K562 (cell line): ENCODE measurements at regions not wholly inside any gene's neighbourhood (a gene's known extent, or its start where the extent isn't known, plus 50 kb on each side); places are given as distances from the start of the nearest gene placed in this dataset.

Experiments used
- ATAC-seq: fragments of 200-7000 bp; cut with Tn5 transposase; 3 replicates; pipeline ENCODE4 v1.9.1; 2020; ENCODE audit warnings: moderate library complexity
- BruUV-seq: library from RNA; stranded (reverse); fragments of 400-500 nt; replicated peaks from 2 replicates; lab custom pipeline; 2021; lab: Mats Ljungman, UMichigan
- CTCF ChIA-PET: fragments of 300-600 bp; formaldehyde crosslinking; extraction: SDS; loops from one replicate; lab custom pipeline; 2021; ENCODE audit warnings: low intra/inter-chr PET ratio; lab: Yijun Ruan, JAX
- POLR2A ChIA-PET: fragments of 300-600, 350-650 bp; sonication (Branson Sonifier 250); formaldehyde crosslinking; extraction: SDS; loops from one replicate; lab custom pipeline; 2021; ENCODE audit warnings: antibody characterized with exemption, inconsistent platforms; lab: Yijun Ruan, JAX
- DNase-seq, 4 experiments: peaks; one replicate each; pipeline versions ENCODE4 v3.0.0 to v3.0.0-alpha.2; 2011 to 2018; ENCODE audit warnings: low spot score in 3 of 4, mixed read lengths in 3 of 4; ENCODE audit errors: extremely low read depth in 1 of 4
- FAIRE-seq: peaks from 2 replicates; lab custom pipeline; 2011; peaks lifted over from hg19 to GRCh38; lab: Jason Lieb, UNC
- H2AFZ ChIP-seq: 2 replicates; pipeline ENCODE4 v1.6.0; 2011; ENCODE audit warnings: low read depth, low read length, control low read depth, inconsistent platforms
- H3K27ac ChIP-seq: fragments of 200-600 bp; 3 replicates; pipeline ENCODE4 v1.8.0; 2011; ENCODE audit warnings: low read depth, mild to moderate bottlenecking, control low read depth, inconsistent platforms, low read length, moderate library complexity, mixed read lengths; ENCODE audit errors: extremely low read depth
- H3K27me3 ChIP-seq, 2 experiments: fragments of 300-600 bp in 1 of 2; 2 replicates in 1 of 2; 3 replicates in 1 of 2; pipeline versions ENCODE4 v1.6.0 to v1.8.0; 2011; ENCODE audit warnings: inconsistent platforms in 2 of 2, low read length in 2 of 2, mild to moderate bottlenecking in 1 of 2, mixed read lengths in 1 of 2, moderate library complexity in 1 of 2; ENCODE audit not compliant: control insufficient read depth in 2 of 2, insufficient read depth in 2 of 2
- H3K36me3 ChIP-seq: fragments of 300-600 bp; 3 replicates; pipeline ENCODE4 v1.8.0; 2011; ENCODE audit warnings: mild to moderate bottlenecking, low read length, inconsistent platforms; ENCODE audit not compliant: control insufficient read depth, insufficient read depth
- H3K4me1 ChIP-seq, 2 experiments: fragments of 200-600 bp in 1 of 2; replicated peaks in 1 of 2; 2 replicates in 1 of 2; 3 replicates in 1 of 2; pipeline versions ENCODE4 v1.5.1 to v1.8.0; 2011; ENCODE audit warnings: inconsistent platforms in 2 of 2, low read length in 2 of 2, mild to moderate bottlenecking in 1 of 2, mixed read lengths in 1 of 2, moderate library complexity in 1 of 2; ENCODE audit not compliant: control insufficient read depth in 2 of 2, insufficient read depth in 2 of 2
- H3K4me2 ChIP-seq: 2 replicates; pipeline ENCODE4 v1.6.1; 2011; ENCODE audit warnings: low read length, control low read depth, inconsistent platforms, mixed read lengths; ENCODE audit not compliant: insufficient read depth
- H3K4me3 ChIP-seq: fragments of 200-600 bp; sonication (generic), shearing (Covaris generic); 2 replicates; pipeline ENCODE4 v1.5.1; 2016; ENCODE audit warnings: control low read depth, inconsistent platforms
- H3K79me2 ChIP-seq: fragments of 200-600 bp; 3 replicates; pipeline ENCODE4 v1.8.0; 2011; ENCODE audit warnings: low read length, inconsistent platforms; ENCODE audit not compliant: control insufficient read depth, insufficient read depth
- H3K9ac ChIP-seq, 2 experiments: 2 replicates each; pipeline versions ENCODE4 v1.6.0 to v1.6.1; 2011; ENCODE audit warnings: low read depth in 2 of 2, low read length in 2 of 2, control low read depth in 1 of 2, inconsistent platforms in 1 of 2, mild to moderate bottlenecking in 1 of 2, mixed read lengths in 1 of 2; ENCODE audit not compliant: insufficient read depth in 1 of 2
- H3K9me1 ChIP-seq: one replicate; pipeline ENCODE4 v1.6.0; 2011; ENCODE audit warnings: inconsistent platforms, mild to moderate bottlenecking, low read length, moderate library complexity; ENCODE audit not compliant: control insufficient read depth, insufficient read depth
- H3K9me3 ChIP-seq: replicated peaks from 2 replicates; pipeline ENCODE4 v1.5.1; 2011; ENCODE audit warnings: low read depth, low read length, inconsistent platforms; ENCODE audit not compliant: control insufficient read depth, insufficient read depth
- H4K20me1 ChIP-seq: replicated peaks from 2 replicates; pipeline ENCODE4 v1.6.1; 2011; ENCODE audit warnings: low read length, inconsistent platforms, mixed read lengths; ENCODE audit not compliant: control insufficient read depth, insufficient read depth
- ARID3A ChIP-seq: IDR thresholded peaks from 2 replicates; pipeline ENCODE4 v1.6.1; 2012; ENCODE audit warnings: low read depth, low read length, improper control_type of control experiment, borderline replicate concordance
- CREB3 ChIP-seq: fragments of 450-650 bp; conservative IDR thresholded peaks from 2 replicates; pipeline ENCODE4 v1.6.1; 2016; ENCODE audit warnings: missing genetic modification characterization, low read depth, mild to moderate bottlenecking, missing compliant biosample characterization, moderate library complexity
- DIDO1 ChIP-seq: fragments of 450-650 bp; IDR thresholded peaks from 2 replicates; pipeline ENCODE4 v1.6.1; 2016; ENCODE audit warnings: low read depth, missing biosample characterization, missing genetic modification characterization
- FOXM1 ChIP-seq, 2 experiments: fragments of 450-650 bp in 1 of 2; sonication (generic) in 1 of 2; formaldehyde crosslinking in 1 of 2; IDR thresholded peaks; 2 replicates each; pipeline versions ENCODE4 v1.6.1 to v1.9.0; 2017 to 2022; ENCODE audit warnings: low read depth in 2 of 2, mild to moderate bottlenecking in 2 of 2, missing genetic modification reagents in 1 of 2, moderate library complexity in 1 of 2
- HDGF ChIP-seq: fragments of 450-650 bp; IDR thresholded peaks from 2 replicates; pipeline ENCODE4 v1.6.1; 2016
- KHSRP ChIP-seq: fragments of 450-650 bp; IDR thresholded peaks from 2 replicates; pipeline ENCODE4 v1.6.1; 2017
- PTTG1 ChIP-seq: fragments of 450-650 bp; IDR thresholded peaks from 2 replicates; pipeline ENCODE4 v1.6.1; 2016; ENCODE audit warnings: low read depth, mild to moderate bottlenecking, missing genetic modification characterization, missing compliant biosample characterization
- RNF2 ChIP-seq: sonication (generic); IDR thresholded peaks from 2 replicates; pipeline ENCODE4 v1.6.1; 2016
- SRSF3 ChIP-seq: fragments of 200-400 bp; formaldehyde crosslinking; IDR thresholded peaks from 2 replicates; pipeline ENCODE4 v1.6.1; 2016; ENCODE audit warnings: mild to moderate bottlenecking, low read length, moderate library complexity; ENCODE audit not compliant: insufficient read depth
- TARDBP ChIP-seq: fragments of 450-650 bp; IDR thresholded peaks from 2 replicates; pipeline ENCODE4 v1.6.1; 2016
- ZFP30 ChIP-seq: fragments of 250-450 bp; sonication (Bioruptor Pico); IDR thresholded peaks from 2 replicates; pipeline ENCODE4 v1.8.0; 2022; ENCODE audit warnings: moderate library complexity, mild to moderate bottlenecking, inconsistent platforms, borderline replicate concordance
- ZFP36 ChIP-seq: fragments of 150-350 bp; IDR thresholded peaks from 2 replicates; pipeline ENCODE4 v1.6.1; 2018; ENCODE audit warnings: low read length, low read depth; ENCODE audit not compliant: partially characterized antibody
- ZNF134 ChIP-seq: fragments of 250-450 bp; sonication (Bioruptor Pico); conservative IDR thresholded peaks from 2 replicates; pipeline ENCODE4 v1.4.0; 2020
- WGBS: fragments of 100-300 bp; shearing (Covaris generic); methylation state at CpG from one replicate; pipeline ENCODE4 v1.1.6; 2016; ENCODE audit warnings: low coverage, mixed read lengths; ENCODE audit not compliant: insufficient coverage; ENCODE audit errors: missing lambda C conversion rate; 5-methylcytosine and 5-hydroxymethylcytosine counted together
- in situ Hi-C: fragments of 300-500 bp; cut with MboI; formaldehyde crosslinking; loops from 4 replicates; pipeline ENCODE4 v1.15.0; 2018; ENCODE audit warnings: inconsistent platforms, mixed read lengths
- intact Hi-C: fragments of 100-400 bp; cut with micrococcal nuclease; formaldehyde crosslinking; loops from 2 replicates; pipeline ENCODE4 v1.14.2; 2022
- TF ChIP-seq, protein P1 (sequence below): fragments of 450-650 bp; IDR thresholded peaks from 2 replicates; pipeline ENCODE4 v1.6.1; 2016; ENCODE audit warnings: mild to moderate bottlenecking
- TF ChIP-seq, protein P2 (sequence below): sonication (generic); formaldehyde crosslinking; IDR thresholded peaks from 2 replicates; pipeline ENCODE4 v1.8.0; 2022; ENCODE audit warnings: mild to moderate bottlenecking, missing genetic modification reagents

- 0% methylated on average over 4 of the region's 4 CpGs for WGBS
- no peaks in the 10 kb centered on the region for H3K9me1 ChIP-seq
- no peaks in the 10 kb centered on the region for H3K79me2 ChIP-seq
- H3K27ac ChIP-seq = no peak overlapping the region
- H3K36me3 ChIP-seq = no peaks in the 10 kb centered on the region
- FAIRE-seq (no peak), ATAC-seq (no peak), DNase-seq (no peak)
- H3K9me3 ChIP-seq = no peaks in the 10 kb centered on the region
- H3K4me1 ChIP-seq = no peaks in the 10 kb centered on the region
- no peak overlapping the region for H2AFZ ChIP-seq
- H3K27me3 ChIP-seq = no peaks in the 10 kb centered on the region
- no peaks in the 10 kb centered on the region for H4K20me1 ChIP-seq
- BruUV-seq = no TSS peak
- H3K9ac ChIP-seq = no peak overlapping the region
- POLR2A ChIA-PET = no interaction called here
- no peak overlapping the region for H3K4me3 ChIP-seq
- in situ Hi-C loops = no loop called here
- H3K4me2 ChIP-seq = no peak overlapping the region
- CTCF ChIA-PET = no interaction called here
- intact Hi-C loops = no loop called here
- no peak for TF ChIP-seq FOXM1 (IDR thresholded peaks at IDR 0.05; ENCODE audit: low read depth)
- TF ChIP-seq FOXM1 (CRISPR knock-in tag; IDR thresholded peaks at IDR 0.05; ENCODE audit: low read depth) = no peak
- TF ChIP-seq ARID3A = no peak
- no peak for TF ChIP-seq RNF2
- no peak for TF ChIP-seq SRSF3
- TF ChIP-seq DIDO1 (tag) = no peak
- TF ChIP-seq KHSRP = no peak
- TF ChIP-seq, protein P1, sequence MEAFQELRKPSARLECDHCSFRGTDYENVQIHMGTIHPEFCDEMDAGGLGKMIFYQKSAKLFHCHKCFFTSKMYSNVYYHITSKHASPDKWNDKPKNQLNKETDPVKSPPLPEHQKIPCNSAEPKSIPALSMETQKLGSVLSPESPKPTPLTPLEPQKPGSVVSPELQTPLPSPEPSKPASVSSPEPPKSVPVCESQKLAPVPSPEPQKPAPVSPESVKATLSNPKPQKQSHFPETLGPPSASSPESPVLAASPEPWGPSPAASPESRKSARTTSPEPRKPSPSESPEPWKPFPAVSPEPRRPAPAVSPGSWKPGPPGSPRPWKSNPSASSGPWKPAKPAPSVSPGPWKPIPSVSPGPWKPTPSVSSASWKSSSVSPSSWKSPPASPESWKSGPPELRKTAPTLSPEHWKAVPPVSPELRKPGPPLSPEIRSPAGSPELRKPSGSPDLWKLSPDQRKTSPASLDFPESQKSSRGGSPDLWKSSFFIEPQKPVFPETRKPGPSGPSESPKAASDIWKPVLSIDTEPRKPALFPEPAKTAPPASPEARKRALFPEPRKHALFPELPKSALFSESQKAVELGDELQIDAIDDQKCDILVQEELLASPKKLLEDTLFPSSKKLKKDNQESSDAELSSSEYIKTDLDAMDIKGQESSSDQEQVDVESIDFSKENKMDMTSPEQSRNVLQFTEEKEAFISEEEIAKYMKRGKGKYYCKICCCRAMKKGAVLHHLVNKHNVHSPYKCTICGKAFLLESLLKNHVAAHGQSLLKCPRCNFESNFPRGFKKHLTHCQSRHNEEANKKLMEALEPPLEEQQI = no peak
- no peak for TF ChIP-seq ZNF134 (CRISPR knock-in tag)
- TF ChIP-seq TARDBP = no peak
- TF ChIP-seq HDGF = no peak
- TF ChIP-seq CREB3 (tag) = no peak
- TF ChIP-seq ZFP36 = no peak
- TF ChIP-seq PTTG1 (tag) = no peak
- TF ChIP-seq ZFP30 (CRISPR knock-in tag) = no peak
- TF ChIP-seq, protein P2, sequence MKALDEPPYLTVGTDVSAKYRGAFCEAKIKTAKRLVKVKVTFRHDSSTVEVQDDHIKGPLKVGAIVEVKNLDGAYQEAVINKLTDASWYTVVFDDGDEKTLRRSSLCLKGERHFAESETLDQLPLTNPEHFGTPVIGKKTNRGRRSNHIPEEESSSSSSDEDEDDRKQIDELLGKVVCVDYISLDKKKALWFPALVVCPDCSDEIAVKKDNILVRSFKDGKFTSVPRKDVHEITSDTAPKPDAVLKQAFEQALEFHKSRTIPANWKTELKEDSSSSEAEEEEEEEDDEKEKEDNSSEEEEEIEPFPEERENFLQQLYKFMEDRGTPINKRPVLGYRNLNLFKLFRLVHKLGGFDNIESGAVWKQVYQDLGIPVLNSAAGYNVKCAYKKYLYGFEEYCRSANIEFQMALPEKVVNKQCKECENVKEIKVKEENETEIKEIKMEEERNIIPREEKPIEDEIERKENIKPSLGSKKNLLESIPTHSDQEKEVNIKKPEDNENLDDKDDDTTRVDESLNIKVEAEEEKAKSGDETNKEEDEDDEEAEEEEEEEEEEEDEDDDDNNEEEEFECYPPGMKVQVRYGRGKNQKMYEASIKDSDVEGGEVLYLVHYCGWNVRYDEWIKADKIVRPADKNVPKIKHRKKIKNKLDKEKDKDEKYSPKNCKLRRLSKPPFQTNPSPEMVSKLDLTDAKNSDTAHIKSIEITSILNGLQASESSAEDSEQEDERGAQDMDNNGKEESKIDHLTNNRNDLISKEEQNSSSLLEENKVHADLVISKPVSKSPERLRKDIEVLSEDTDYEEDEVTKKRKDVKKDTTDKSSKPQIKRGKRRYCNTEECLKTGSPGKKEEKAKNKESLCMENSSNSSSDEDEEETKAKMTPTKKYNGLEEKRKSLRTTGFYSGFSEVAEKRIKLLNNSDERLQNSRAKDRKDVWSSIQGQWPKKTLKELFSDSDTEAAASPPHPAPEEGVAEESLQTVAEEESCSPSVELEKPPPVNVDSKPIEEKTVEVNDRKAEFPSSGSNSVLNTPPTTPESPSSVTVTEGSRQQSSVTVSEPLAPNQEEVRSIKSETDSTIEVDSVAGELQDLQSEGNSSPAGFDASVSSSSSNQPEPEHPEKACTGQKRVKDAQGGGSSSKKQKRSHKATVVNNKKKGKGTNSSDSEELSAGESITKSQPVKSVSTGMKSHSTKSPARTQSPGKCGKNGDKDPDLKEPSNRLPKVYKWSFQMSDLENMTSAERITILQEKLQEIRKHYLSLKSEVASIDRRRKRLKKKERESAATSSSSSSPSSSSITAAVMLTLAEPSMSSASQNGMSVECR (CRISPR knock-in tag) = no peak
Observed at GRCh38 chr2:117553448-117553847, 261.0 kb upstream of the DDX18 start.
